IMR-90 (cell line): ENCODE measurements at regions not wholly inside any gene's neighbourhood (a gene's known extent, or its start where the extent isn't known, plus 50 kb on each side); places are given as distances from the start of the nearest gene placed in this dataset.

Experiments used
- ATAC-seq: fragments of 200-7000 bp; cut with Tn5 transposase; 2 replicates; pipeline ENCODE4 v1.9.1; 2020; ENCODE audit warnings: low read depth, mild to moderate bottlenecking, moderate library complexity
- BruUV-seq: library from RNA; stranded (reverse); fragments of 400-500 nt; replicated peaks from 2 replicates; lab custom pipeline; 2021; lab: Mats Ljungman, UMichigan
- CTCF ChIA-PET: fragments of 300-600 bp; formaldehyde crosslinking; extraction: SDS; loops from one replicate; lab custom pipeline; 2021; ENCODE audit warnings: antibody characterized with exemption; lab: Yijun Ruan, JAX
- POLR2A ChIA-PET: fragments of 300-600 bp; sonication (Branson Sonifier 250); formaldehyde crosslinking; loops from one replicate; lab custom pipeline; 2022; ENCODE audit warnings: antibody characterized with exemption; ENCODE audit not compliant: unreplicated experiment; lab: Charles Lee
- DNase-seq: peaks from one replicate; pipeline ENCODE4 v3.0.0; 2013
- H2AFZ ChIP-seq: replicated peaks from 2 replicates; pipeline ENCODE3; 2013; ENCODE audit warnings: low read length, mild to moderate bottlenecking; ENCODE audit not compliant: poor library complexity
- H2AK5ac ChIP-seq: 2 replicates; pipeline ENCODE4 v1.6.1; 2013; ENCODE audit warnings: low read depth, low read length, inconsistent platforms
- H2AK9ac ChIP-seq: replicated peaks from 2 replicates; pipeline ENCODE3; 2013; ENCODE audit warnings: mild to moderate bottlenecking, low read depth, low read length, moderate library complexity; ENCODE audit not compliant: poor library complexity
- H2BK120ac ChIP-seq: 2 replicates; pipeline ENCODE4 v1.6.1; 2013; ENCODE audit warnings: low read depth, low read length, inconsistent platforms
- H2BK15ac ChIP-seq: 3 replicates; pipeline ENCODE4 v1.6.1; 2013; ENCODE audit warnings: low read depth, low read length, inconsistent platforms
- H2BK20ac ChIP-seq: 2 replicates; pipeline ENCODE4 v1.6.1; 2013; ENCODE audit warnings: low read depth, mild to moderate bottlenecking, inconsistent platforms, low read length, moderate library complexity
- H2BK5ac ChIP-seq: 2 replicates; pipeline ENCODE4 v1.6.1; 2013; ENCODE audit warnings: mild to moderate bottlenecking, low read depth, low read length, inconsistent platforms; ENCODE audit not compliant: poor library complexity, severe bottlenecking
- H3K14ac ChIP-seq: replicated peaks from 2 replicates; pipeline ENCODE4 v1.6.1; 2013; ENCODE audit warnings: low read depth, low read length, inconsistent platforms
- H3K18ac ChIP-seq: 2 replicates; pipeline ENCODE4 v1.6.1; 2013; ENCODE audit warnings: low read depth, low read length, control low read depth
- H3K23ac ChIP-seq: 2 replicates; pipeline ENCODE4 v1.6.1; 2013; ENCODE audit warnings: low read depth, low read length, inconsistent platforms
- H3K27ac ChIP-seq: 2 replicates; pipeline ENCODE4 v1.5.1; 2013; ENCODE audit warnings: mild to moderate bottlenecking, control low read depth, low read length; ENCODE audit not compliant: insufficient read depth
- H3K27me3 ChIP-seq: 2 replicates; pipeline ENCODE4 v1.6.1; 2013; ENCODE audit warnings: low read length; ENCODE audit not compliant: control insufficient read depth, insufficient read depth
- H3K36me3 ChIP-seq: 2 replicates; pipeline ENCODE4 v1.6.1; 2013; ENCODE audit warnings: low read length, mixed read lengths; ENCODE audit not compliant: control insufficient read depth, insufficient read depth
- H3K4ac ChIP-seq: 2 replicates; pipeline ENCODE4 v1.6.1; 2013; ENCODE audit warnings: low read depth, low read length, inconsistent platforms
- H3K4me1 ChIP-seq: 2 replicates; pipeline ENCODE4 v1.6.1; 2013; ENCODE audit warnings: low read length, mixed read lengths; ENCODE audit not compliant: control insufficient read depth, insufficient read depth
- H3K4me2 ChIP-seq: 2 replicates; pipeline ENCODE4 v1.6.1; 2013; ENCODE audit warnings: low read depth, mild to moderate bottlenecking, control low read depth, low read length, moderate library complexity
- H3K4me3 ChIP-seq: 2 replicates; pipeline ENCODE4 v1.5.1; 2013; ENCODE audit warnings: low read depth, mild to moderate bottlenecking, control low read depth, low read length, moderate library complexity; ENCODE audit not compliant: insufficient read depth
- H3K56ac ChIP-seq: 2 replicates; pipeline ENCODE4 v1.6.1; 2013; ENCODE audit warnings: low read length, inconsistent platforms; ENCODE audit not compliant: insufficient read depth; ENCODE audit errors: extremely low read depth
- H3K79me1 ChIP-seq, 2 experiments: 2 replicates each; pipeline ENCODE4 v1.6.1; 2013; ENCODE audit warnings: low read length in 2 of 2, inconsistent platforms in 1 of 2, low read depth in 1 of 2
- H3K9ac ChIP-seq: 2 replicates; pipeline ENCODE4 v1.6.1; 2013; ENCODE audit warnings: low read depth, low read length, control low read depth
- H3K9me1 ChIP-seq: 2 replicates; pipeline ENCODE4 v1.6.1; 2013; ENCODE audit warnings: low read length, inconsistent platforms; ENCODE audit not compliant: insufficient read depth
- H3K9me3 ChIP-seq: 2 replicates; pipeline ENCODE4 v1.6.1; 2013; ENCODE audit warnings: low read length; ENCODE audit not compliant: control insufficient read depth, insufficient read depth
- H4K20me1 ChIP-seq: 2 replicates; pipeline ENCODE4 v1.6.1; 2013; ENCODE audit warnings: low read length, inconsistent platforms; ENCODE audit not compliant: insufficient read depth
- H4K5ac ChIP-seq: 2 replicates; pipeline ENCODE4 v1.6.1; 2013; ENCODE audit warnings: mild to moderate bottlenecking, low read depth, low read length, control low read depth
- H4K8ac ChIP-seq, 2 experiments: 2 replicates each; pipeline ENCODE4 v1.6.1; 2013; ENCODE audit warnings: low read depth in 2 of 2, low read length in 2 of 2, control low read depth in 1 of 2, inconsistent platforms in 1 of 2
- H4K91ac ChIP-seq: 2 replicates; pipeline ENCODE4 v1.6.1; 2013; ENCODE audit warnings: low read depth, low read length, inconsistent platforms; ENCODE audit not compliant: insufficient read depth
- BHLHE40 ChIP-seq: fragments of 150-350 bp; IDR thresholded peaks from 2 replicates; pipeline ENCODE4 v1.6.1; 2016; ENCODE audit warnings: mild to moderate bottlenecking, low read depth, low read length
- CEBPB ChIP-seq: IDR thresholded peaks from 2 replicates; pipeline ENCODE4 v1.6.1; 2012; ENCODE audit warnings: low read depth, low read length, improper control_type of control experiment
- CHD1 ChIP-seq: IDR thresholded peaks from 2 replicates; pipeline ENCODE4 v1.6.1; 2012; ENCODE audit warnings: low read depth, low read length, improper control_type of control experiment
- FOS ChIP-seq: fragments of 150-350 bp; IDR thresholded peaks from 2 replicates; pipeline ENCODE4 v1.6.1; 2016; ENCODE audit warnings: low read depth, low read length
- MAFK ChIP-seq: IDR thresholded peaks from 2 replicates; pipeline ENCODE4 v1.6.1; 2012; ENCODE audit warnings: low read depth, low read length, improper control_type of control experiment
- MAZ ChIP-seq: IDR thresholded peaks from 2 replicates; pipeline ENCODE4 v1.6.1; 2012; ENCODE audit warnings: low read depth, mild to moderate bottlenecking, low read length, improper control_type of control experiment, moderate library complexity, borderline replicate concordance
- MXI1 ChIP-seq: IDR thresholded peaks from 2 replicates; pipeline ENCODE4 v1.6.1; 2012; ENCODE audit warnings: low read depth, mild to moderate bottlenecking, low read length, moderate library complexity, borderline replicate concordance
- NFE2L2 ChIP-seq: fragments of 150-350 bp; IDR thresholded peaks from 2 replicates; pipeline ENCODE4 v1.6.1; 2016; ENCODE audit warnings: low read depth, mild to moderate bottlenecking, low read length
- POLR2A ChIP-seq: IDR thresholded peaks from 2 replicates; pipeline ENCODE4 v1.6.1; 2012; ENCODE audit warnings: mild to moderate bottlenecking, low read depth, low read length
- RFX5 ChIP-seq: IDR thresholded peaks from 2 replicates; pipeline ENCODE4 v1.8.0; 2012; ENCODE audit warnings: low read depth, mild to moderate bottlenecking, low read length, moderate library complexity
- SMC3 ChIP-seq: fragments of 150-350 bp; IDR thresholded peaks from 2 replicates; pipeline ENCODE4 v1.6.1; 2016; ENCODE audit warnings: low read depth, mild to moderate bottlenecking, antibody characterized with exemption, low read length, moderate library complexity
- USF2 ChIP-seq: fragments of 150-350 bp; IDR thresholded peaks from 2 replicates; pipeline ENCODE4 v1.6.1; 2017; ENCODE audit warnings: mild to moderate bottlenecking, antibody characterized with exemption, low read length, low read depth
- WGBS, 2 experiments: methylation state at CpG; one replicate each; pipeline versions ENCODE4 v1.1.5 to v1.1.7; 2013; ENCODE audit warnings: missing lambda C conversion rate in 2 of 2; ENCODE audit not compliant: insufficient read length in 1 of 2; ENCODE audit errors: extremely low coverage in 2 of 2; 5-methylcytosine and 5-hydroxymethylcytosine counted together
- dilution Hi-C: fragments of 300-500 bp; cut with HindIII; formaldehyde crosslinking; loops from one replicate; pipeline ENCODE4 v1.14.3; 2018; ENCODE audit warnings: low sequenced_read_pairs; ENCODE audit not compliant: unreplicated experiment
- in situ Hi-C: fragments of 300-500 bp; cut with MboI; formaldehyde crosslinking; loops from 3 replicates; pipeline ENCODE4 v1.14.3; 2019; ENCODE audit warnings: low sequenced_read_pairs, inconsistent platforms, mixed read lengths
- intact Hi-C: fragments of 100-400 bp; cut with micrococcal nuclease; formaldehyde crosslinking; loops from 2 replicates; pipeline ENCODE4 v1.10.0; 2022
- TF ChIP-seq, protein P1 (sequence below): conservative IDR thresholded peaks from 2 replicates; pipeline ENCODE4 v1.5.1; 2012; ENCODE audit warnings: mild to moderate bottlenecking, low read depth, low read length, improper control_type of control experiment
- TF ChIP-seq, protein P2 (sequence below): fragments of 150-350 bp; IDR thresholded peaks from 2 replicates; pipeline ENCODE4 v1.6.1; 2016; ENCODE audit warnings: low read depth, mild to moderate bottlenecking, low read length, moderate library complexity, borderline replicate concordance

DNA sequence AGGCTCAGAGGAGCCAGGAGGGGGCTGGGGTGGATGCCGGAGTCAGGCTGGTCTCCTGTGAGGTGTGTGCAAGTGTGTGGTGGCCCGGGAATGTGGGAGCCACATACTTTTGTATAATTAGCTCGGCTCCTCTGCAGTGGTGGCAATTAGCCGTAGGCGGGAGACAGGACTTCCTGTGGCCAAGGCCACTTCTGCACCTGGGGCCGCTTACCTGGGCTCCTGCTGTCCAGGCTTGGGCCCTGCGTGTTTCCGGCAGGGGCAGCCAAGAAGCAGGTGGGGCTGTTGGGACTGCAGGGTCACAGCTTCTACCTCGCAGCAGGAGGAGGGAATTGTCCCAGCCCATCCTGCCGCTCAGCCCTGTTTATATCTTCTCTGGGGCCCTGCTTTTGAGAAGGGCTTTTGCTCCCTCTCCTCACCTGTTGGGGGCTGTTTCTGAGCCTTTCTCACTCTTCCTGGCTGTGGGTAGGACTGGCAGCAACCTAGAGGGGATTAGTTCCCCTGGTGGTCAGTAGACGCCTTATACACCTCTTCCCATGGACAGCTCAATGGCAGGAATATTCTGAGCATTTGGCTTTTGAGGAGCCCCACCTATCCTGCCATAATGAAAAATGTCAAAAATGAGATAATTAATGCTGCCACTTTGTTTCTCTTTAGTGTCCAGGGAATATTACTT, 145.4 kb upstream of the PITX1 start:
- Histone ChIP-seq H4K5ac (no peak overlapping the region), H4K8ac (no peak overlapping the region), H2BK15ac (no peak overlapping the region), H2AK5ac (no peak overlapping the region), H4K20me1 (no peaks in the 10 kb centered on the region), H2BK120ac (no peak overlapping the region), H2BK5ac (no peak overlapping the region), H3K4me1 (no peaks in the 10 kb centered on the region), H3K27ac (no peak overlapping the region), H3K9ac (no peak overlapping the region), H3K9me3 (no peaks in the 10 kb centered on the region), H2BK20ac (no peak overlapping the region), H3K14ac (no peak overlapping the region), H3K9me1 (no peaks in the 10 kb centered on the region), H3K27me3 (peaks cover 4% of the 10 kb centered on the region; the same call in 1 of the 2 replicates), H3K18ac (no peak overlapping the region), H2AK9ac (no peak overlapping the region), H2AFZ (no peak overlapping the region), H3K4ac (no peak overlapping the region), H4K91ac (no peak overlapping the region), H3K36me3 (no peaks in the 10 kb centered on the region), H3K4me2 (no peak overlapping the region), H3K79me1 (no peaks in the 10 kb centered on the region), H3K23ac (no peak overlapping the region), H3K56ac (no peak overlapping the region), H3K4me3 (no peak overlapping the region)
- 43% methylated on average over 1 of the region's 11 CpGs; no CpG with 5 or more reads in 1 of the 2 experiments for WGBS, 2 experiments
- TF ChIP-seq CEBPB (no peak), USF2 (no peak), FOS (no peak), NFE2L2 (no peak), MAFK (no peak), BHLHE40 (no peak), MAZ (no peak), CHD1 (no peak), RFX5 (no peak), POLR2A (no peak), MXI1 (no peak), SMC3 (no peak)
- TF ChIP-seq, protein P1, sequence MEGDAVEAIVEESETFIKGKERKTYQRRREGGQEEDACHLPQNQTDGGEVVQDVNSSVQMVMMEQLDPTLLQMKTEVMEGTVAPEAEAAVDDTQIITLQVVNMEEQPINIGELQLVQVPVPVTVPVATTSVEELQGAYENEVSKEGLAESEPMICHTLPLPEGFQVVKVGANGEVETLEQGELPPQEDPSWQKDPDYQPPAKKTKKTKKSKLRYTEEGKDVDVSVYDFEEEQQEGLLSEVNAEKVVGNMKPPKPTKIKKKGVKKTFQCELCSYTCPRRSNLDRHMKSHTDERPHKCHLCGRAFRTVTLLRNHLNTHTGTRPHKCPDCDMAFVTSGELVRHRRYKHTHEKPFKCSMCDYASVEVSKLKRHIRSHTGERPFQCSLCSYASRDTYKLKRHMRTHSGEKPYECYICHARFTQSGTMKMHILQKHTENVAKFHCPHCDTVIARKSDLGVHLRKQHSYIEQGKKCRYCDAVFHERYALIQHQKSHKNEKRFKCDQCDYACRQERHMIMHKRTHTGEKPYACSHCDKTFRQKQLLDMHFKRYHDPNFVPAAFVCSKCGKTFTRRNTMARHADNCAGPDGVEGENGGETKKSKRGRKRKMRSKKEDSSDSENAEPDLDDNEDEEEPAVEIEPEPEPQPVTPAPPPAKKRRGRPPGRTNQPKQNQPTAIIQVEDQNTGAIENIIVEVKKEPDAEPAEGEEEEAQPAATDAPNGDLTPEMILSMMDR = no peak
- TF ChIP-seq, protein P2, sequence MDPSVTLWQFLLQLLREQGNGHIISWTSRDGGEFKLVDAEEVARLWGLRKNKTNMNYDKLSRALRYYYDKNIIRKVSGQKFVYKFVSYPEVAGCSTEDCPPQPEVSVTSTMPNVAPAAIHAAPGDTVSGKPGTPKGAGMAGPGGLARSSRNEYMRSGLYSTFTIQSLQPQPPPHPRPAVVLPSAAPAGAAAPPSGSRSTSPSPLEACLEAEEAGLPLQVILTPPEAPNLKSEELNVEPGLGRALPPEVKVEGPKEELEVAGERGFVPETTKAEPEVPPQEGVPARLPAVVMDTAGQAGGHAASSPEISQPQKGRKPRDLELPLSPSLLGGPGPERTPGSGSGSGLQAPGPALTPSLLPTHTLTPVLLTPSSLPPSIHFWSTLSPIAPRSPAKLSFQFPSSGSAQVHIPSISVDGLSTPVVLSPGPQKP = no peak
- in situ Hi-C loops = no loop called here
- POLR2A ChIA-PET = interaction anchor here (0.6 kb wide), 1 partner anchor 8 kb away, joined by 3 read pairs; no protein-coding TSS in a partner anchor
- CTCF ChIA-PET = no interaction called here
- ATAC-seq (no peak), DNase-seq (no peak)
- BruUV-seq = no TSS peak
- dilution Hi-C loops = no loop called here
- intact Hi-C loops = no loop called here
